ENCODE measurements at regions not wholly inside any gene's neighbourhood (a gene's known extent, or its start where the extent isn't known, plus 50 kb on each side); places are given as distances from the start of the nearest gene placed in this dataset.

DNA sequence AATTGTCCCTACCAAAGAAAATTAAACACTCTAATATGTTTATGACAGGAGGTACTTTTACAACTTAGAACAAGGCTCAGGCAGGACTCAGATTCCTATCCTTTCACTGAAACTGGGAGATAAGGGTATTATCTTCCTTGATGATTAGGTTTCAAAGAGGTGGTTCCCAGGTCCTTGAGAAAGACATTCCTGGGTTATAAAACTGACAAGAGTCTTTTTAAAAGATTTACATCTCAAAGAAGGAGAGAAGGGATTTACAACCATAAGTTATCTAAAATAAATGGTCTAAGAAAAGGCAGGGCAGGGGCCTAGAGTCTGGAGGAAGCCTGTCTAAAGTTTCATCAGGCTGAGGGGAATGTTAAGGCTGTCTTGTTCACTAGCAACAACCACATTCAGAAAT lies 1492.5 kb downstream of the HACE1 start:
- BruUV-seq (replicated peaks): no TSS peak
- ChIA-PET POLR2A (no interaction called here), CTCF (ENCODE audit: low intra/inter-chr PET ratio, low total read pairs) (no interaction called here)
- H3K36me3 ChIP-seq (replicated peaks in 1 of 2; ENCODE audit: control insufficient read depth in 1 of 2, insufficient read depth in 2 of 2, low read length in 2 of 2): no peaks in the 10 kb centered on the region
- H3K27me3 ChIP-seq (ENCODE audit: control insufficient read depth in 1 of 2, insufficient read depth in 2 of 2, low read length in 2 of 2): no peaks in the 10 kb centered on the region
- intact Hi-C loops (cut with micrococcal nuclease; ENCODE audit: unreplicated experiment): no loop called here
- ATAC-seq: no peak
- FAIRE-seq: no peak
- H2AFZ ChIP-seq (ENCODE audit: low read length): no peak overlapping the region
- H3K4me2 ChIP-seq (ENCODE audit: low read depth, low read length): no peak overlapping the region
- DNase-seq (ENCODE audit: low spot score): no peak
- H3K9ac ChIP-seq (ENCODE audit: insufficient read depth, low read depth, low read length): no peak overlapping the region
- no peaks in the 10 kb centered on the region for H3K79me2 ChIP-seq (ENCODE audit: insufficient read depth, low read length)
- TF ChIP-seq ZSCAN20 (CRISPR knock-in tag; IDR thresholded peaks at IDR 0.05; ENCODE audit: borderline replicate concordance): no peak
- no peak for TF ChIP-seq HNRNPLL (IDR thresholded peaks at IDR 0.05; ENCODE audit: low read depth, low read length, poor library complexity, severe bottlenecking)
- TF ChIP-seq ZNF44 (CRISPR knock-in tag; IDR thresholded peaks at IDR 0.05): no peak
- TF ChIP-seq, protein P1, sequence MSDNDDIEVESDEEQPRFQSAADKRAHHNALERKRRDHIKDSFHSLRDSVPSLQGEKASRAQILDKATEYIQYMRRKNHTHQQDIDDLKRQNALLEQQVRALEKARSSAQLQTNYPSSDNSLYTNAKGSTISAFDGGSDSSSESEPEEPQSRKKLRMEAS (IDR thresholded peaks at IDR 0.05): no peak
- no peak for TF ChIP-seq SATB2 (CRISPR knock-in tag; IDR thresholded peaks at IDR 0.05)
- TF ChIP-seq ZFAT (CRISPR knock-in tag; conservative IDR thresholded peaks at IDR 0.05): no peak
- no peak for TF ChIP-seq ZNF549 (CRISPR knock-in tag; IDR thresholded peaks at IDR 0.05)
- TF ChIP-seq GTF2F1 (IDR thresholded peaks at IDR 0.05; ENCODE audit: low read length): no peak
- no peak for TF ChIP-seq ZNF235 (CRISPR knock-in tag; IDR thresholded peaks at IDR 0.05; ENCODE audit: borderline replicate concordance)
- TF ChIP-seq, protein P2, sequence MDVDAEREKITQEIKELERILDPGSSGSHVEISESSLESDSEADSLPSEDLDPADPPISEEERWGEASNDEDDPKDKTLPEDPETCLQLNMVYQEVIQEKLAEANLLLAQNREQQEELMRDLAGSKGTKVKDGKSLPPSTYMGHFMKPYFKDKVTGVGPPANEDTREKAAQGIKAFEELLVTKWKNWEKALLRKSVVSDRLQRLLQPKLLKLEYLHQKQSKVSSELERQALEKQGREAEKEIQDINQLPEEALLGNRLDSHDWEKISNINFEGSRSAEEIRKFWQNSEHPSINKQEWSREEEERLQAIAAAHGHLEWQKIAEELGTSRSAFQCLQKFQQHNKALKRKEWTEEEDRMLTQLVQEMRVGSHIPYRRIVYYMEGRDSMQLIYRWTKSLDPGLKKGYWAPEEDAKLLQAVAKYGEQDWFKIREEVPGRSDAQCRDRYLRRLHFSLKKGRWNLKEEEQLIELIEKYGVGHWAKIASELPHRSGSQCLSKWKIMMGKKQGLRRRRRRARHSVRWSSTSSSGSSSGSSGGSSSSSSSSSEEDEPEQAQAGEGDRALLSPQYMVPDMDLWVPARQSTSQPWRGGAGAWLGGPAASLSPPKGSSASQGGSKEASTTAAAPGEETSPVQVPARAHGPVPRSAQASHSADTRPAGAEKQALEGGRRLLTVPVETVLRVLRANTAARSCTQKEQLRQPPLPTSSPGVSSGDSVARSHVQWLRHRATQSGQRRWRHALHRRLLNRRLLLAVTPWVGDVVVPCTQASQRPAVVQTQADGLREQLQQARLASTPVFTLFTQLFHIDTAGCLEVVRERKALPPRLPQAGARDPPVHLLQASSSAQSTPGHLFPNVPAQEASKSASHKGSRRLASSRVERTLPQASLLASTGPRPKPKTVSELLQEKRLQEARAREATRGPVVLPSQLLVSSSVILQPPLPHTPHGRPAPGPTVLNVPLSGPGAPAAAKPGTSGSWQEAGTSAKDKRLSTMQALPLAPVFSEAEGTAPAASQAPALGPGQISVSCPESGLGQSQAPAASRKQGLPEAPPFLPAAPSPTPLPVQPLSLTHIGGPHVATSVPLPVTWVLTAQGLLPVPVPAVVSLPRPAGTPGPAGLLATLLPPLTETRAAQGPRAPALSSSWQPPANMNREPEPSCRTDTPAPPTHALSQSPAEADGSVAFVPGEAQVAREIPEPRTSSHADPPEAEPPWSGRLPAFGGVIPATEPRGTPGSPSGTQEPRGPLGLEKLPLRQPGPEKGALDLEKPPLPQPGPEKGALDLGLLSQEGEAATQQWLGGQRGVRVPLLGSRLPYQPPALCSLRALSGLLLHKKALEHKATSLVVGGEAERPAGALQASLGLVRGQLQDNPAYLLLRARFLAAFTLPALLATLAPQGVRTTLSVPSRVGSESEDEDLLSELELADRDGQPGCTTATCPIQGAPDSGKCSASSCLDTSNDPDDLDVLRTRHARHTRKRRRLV (CRISPR knock-in tag; IDR thresholded peaks at IDR 0.05): no peak
- H3K27ac ChIP-seq (ENCODE audit: extremely low read length, insufficient read depth, low read length): no peak overlapping the region
- no peaks in the 10 kb centered on the region for H3K4me1 ChIP-seq (ENCODE audit: insufficient read depth, low read length)
- in situ Hi-C loops (cut with HindIII; ENCODE audit: extremely low pct_ligation_motif_present, low pct_unique_long_range_greater_than_20kb): no loop called here
- no peaks in the 10 kb centered on the region for H4K20me1 ChIP-seq (ENCODE audit: insufficient read depth, low read length)
- H3K4me3 ChIP-seq (replicated peaks in 1 of 3; ENCODE audit: insufficient read depth in 1 of 3, low read depth in 2 of 3, low read length in 3 of 3): no peak overlapping the region
- peaks cover 18% of the 10 kb centered on the region; the same call in 1 of the 2 replicates for H3K9me3 ChIP-seq (ENCODE audit: low read length)

Measured in HepG2 (cell line).